ENCODE measurements at regions not wholly inside any gene's neighbourhood (a gene's known extent, or its start where the extent isn't known, plus 50 kb on each side); places are given as distances from the start of the nearest gene placed in this dataset.
"Not testable (repeated sequence)": the region's sequence is repeated elsewhere in the genome, so short reads cannot be mapped to it uniquely, and the experiment has no call there.

DNA sequence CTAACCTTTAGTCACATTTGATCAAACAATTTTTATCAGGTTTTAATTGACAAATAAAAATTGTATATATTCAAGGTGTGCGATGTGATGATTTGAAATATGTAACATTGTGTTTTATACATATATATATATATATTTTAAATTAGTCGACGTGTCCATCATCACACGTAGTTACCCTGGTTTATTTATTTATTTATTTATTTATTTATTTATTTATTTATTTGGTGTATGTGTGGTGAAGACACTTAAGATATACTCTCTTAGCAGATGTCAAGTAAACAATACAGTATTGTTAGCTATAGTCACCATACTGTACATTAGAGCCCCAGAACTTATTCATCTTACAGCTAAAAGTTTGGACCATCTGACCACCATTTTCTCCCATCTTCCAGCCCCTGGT, 224.9 kb upstream of the HHIP start:
- ChIA-PET CTCF (no interaction called here), POLR2A (ENCODE audit: low non-redundant PET) (no interaction called here)
- no peaks in the 10 kb centered on the region for H3K36me3 ChIP-seq (ENCODE audit: insufficient read depth, low read length, poor library complexity, severe bottlenecking)
- no peak overlapping the region for H3K27ac ChIP-seq (ENCODE audit: low read depth, low read length, poor library complexity, severe bottlenecking)
- H3K9me3 ChIP-seq (ENCODE audit: low read depth, low read length, poor library complexity, severe bottlenecking), result no peaks in the 10 kb centered on the region
- no peaks in the 10 kb centered on the region for H3K27me3 ChIP-seq (replicated peaks; ENCODE audit: insufficient read depth, low read depth, low read length, poor library complexity)
- intact Hi-C loops (cut with micrococcal nuclease; ENCODE audit: unreplicated experiment), result no loop called here
- DNase-seq (ENCODE audit: low spot score), result no peak
- TF ChIP-seq, protein P1, sequence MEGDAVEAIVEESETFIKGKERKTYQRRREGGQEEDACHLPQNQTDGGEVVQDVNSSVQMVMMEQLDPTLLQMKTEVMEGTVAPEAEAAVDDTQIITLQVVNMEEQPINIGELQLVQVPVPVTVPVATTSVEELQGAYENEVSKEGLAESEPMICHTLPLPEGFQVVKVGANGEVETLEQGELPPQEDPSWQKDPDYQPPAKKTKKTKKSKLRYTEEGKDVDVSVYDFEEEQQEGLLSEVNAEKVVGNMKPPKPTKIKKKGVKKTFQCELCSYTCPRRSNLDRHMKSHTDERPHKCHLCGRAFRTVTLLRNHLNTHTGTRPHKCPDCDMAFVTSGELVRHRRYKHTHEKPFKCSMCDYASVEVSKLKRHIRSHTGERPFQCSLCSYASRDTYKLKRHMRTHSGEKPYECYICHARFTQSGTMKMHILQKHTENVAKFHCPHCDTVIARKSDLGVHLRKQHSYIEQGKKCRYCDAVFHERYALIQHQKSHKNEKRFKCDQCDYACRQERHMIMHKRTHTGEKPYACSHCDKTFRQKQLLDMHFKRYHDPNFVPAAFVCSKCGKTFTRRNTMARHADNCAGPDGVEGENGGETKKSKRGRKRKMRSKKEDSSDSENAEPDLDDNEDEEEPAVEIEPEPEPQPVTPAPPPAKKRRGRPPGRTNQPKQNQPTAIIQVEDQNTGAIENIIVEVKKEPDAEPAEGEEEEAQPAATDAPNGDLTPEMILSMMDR (conservative IDR thresholded peaks at IDR 0.05; ENCODE audit: low read depth, low read length), result no peak
- TF ChIP-seq EZH2 (IDR thresholded peaks at IDR 0.05; ENCODE audit: borderline replicate concordance, low read depth, low read length, poor library complexity, severe bottlenecking), result no peak
- BruUV-seq (replicated peaks), result no TSS peak
- no peak overlapping the region for H3K4me3 ChIP-seq (ENCODE audit: low read depth, low read length, poor library complexity, severe bottlenecking)
- no peaks in the 10 kb centered on the region for H3K4me1 ChIP-seq (ENCODE audit: insufficient read depth, low read length, poor library complexity, severe bottlenecking)

DNA sequence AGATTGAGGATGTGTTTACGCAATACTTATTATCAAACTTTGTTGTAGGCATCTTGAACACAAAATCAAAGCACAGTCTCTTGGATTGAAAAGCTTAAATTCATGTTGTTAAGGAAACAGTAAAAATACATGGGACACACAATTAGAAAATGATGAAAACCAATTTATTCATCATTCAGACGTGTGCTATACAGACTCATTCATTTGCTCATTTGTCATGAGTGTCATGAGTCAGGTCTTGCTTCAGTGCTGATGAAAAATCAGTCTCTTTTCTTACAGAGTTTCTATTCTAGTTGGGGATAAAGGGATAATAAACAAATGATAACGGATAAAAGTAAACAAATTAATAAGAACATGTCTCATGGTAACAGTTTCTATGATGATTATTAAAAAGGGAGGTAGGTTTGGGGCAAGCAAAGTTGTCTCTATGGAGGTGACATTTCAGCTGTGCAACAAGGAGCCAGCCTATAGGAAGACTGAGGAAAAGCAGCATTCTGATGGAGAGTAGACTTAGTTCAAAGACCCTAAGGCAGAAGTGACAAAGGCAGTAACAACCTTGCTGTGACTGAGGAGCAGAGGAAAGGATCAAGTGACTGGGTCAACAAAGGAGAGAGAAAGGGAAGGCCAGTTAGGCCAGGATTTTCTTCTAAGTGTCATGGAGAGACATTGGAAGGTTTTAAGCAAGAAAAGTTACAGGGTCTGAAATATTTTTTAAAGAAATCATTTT, 224.0 kb upstream of the HHIP start:
- no peak for DNase-seq (ENCODE audit: low spot score)
- Histone ChIP-seq H3K4me3 (ENCODE audit: low read depth, low read length, poor library complexity, severe bottlenecking) (no peak overlapping the region), H3K27me3 (replicated peaks; ENCODE audit: insufficient read depth, low read depth, low read length, poor library complexity) (no peaks in the 10 kb centered on the region), H3K27ac (ENCODE audit: low read depth, low read length, poor library complexity, severe bottlenecking) (no peak overlapping the region), H3K36me3 (ENCODE audit: insufficient read depth, low read length, poor library complexity, severe bottlenecking) (no peaks in the 10 kb centered on the region), H3K4me1 (ENCODE audit: insufficient read depth, low read length, poor library complexity, severe bottlenecking) (no peaks in the 10 kb centered on the region), H3K9me3 (ENCODE audit: low read depth, low read length, poor library complexity, severe bottlenecking) (no peaks in the 10 kb centered on the region)
- no TSS peak for BruUV-seq (replicated peaks)
- TF ChIP-seq, protein P1 (conservative IDR thresholded peaks at IDR 0.05; ENCODE audit: low read depth, low read length), result no peak
- TF ChIP-seq EZH2 (IDR thresholded peaks at IDR 0.05; ENCODE audit: borderline replicate concordance, low read depth, low read length, poor library complexity, severe bottlenecking), result no peak
- ChIA-PET CTCF (no interaction called here), POLR2A (ENCODE audit: low non-redundant PET) (no interaction called here)
- intact Hi-C loops (cut with micrococcal nuclease; ENCODE audit: unreplicated experiment), result no loop called here

DNA sequence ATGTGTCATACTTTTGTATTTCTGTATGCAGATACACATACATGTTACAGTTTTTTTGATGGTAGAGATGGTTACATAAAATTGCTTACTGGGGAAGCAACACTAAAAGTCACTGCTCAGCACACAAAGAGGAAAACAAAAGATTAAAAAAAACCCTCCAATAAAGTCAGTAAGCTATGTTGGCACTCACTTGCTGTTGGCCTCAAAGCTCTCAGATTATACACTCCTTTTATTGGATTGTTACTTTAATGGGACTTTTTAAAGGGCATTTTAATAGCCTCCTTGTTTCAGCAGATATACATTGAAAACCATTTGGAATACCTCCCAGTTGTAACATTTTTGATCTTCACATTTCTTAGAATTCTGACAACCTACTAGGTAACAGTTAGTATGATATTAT, 222.0 kb upstream of the HHIP start:
- intact Hi-C loops (cut with micrococcal nuclease; ENCODE audit: unreplicated experiment), result no loop called here

DNA sequence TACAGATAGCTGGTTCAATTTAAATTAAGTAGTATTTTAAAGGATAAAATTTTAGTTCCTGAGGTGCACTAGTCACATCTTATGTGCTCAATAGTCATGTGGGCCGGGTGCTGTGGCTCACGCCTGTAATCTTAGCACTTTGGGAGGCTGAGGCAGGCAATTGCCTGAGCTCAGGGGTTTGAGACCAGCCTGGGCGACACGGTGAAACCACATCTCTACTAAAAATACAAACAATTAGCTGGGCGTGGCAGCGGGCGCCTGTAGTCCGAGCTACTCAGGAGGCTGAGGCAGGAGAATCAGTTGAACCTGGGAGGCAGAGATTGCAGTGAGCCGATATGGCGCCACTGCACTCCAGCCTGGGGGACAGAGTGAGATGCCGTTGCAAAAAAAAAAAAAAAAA, 219.9 kb upstream of the HHIP start:
- BruUV-seq (replicated peaks); H3K27me3 ChIP-seq (replicated peaks; ENCODE audit: insufficient read depth, low read depth, low read length, poor library complexity); H3K4me3 ChIP-seq (ENCODE audit: low read depth, low read length, poor library complexity, severe bottlenecking); H3K4me1 ChIP-seq (ENCODE audit: insufficient read depth, low read length, poor library complexity, severe bottlenecking); H3K9me3 ChIP-seq (ENCODE audit: low read depth, low read length, poor library complexity, severe bottlenecking); DNase-seq (ENCODE audit: low spot score); H3K36me3 ChIP-seq (ENCODE audit: insufficient read depth, low read length, poor library complexity, severe bottlenecking); CTCF ChIA-PET; POLR2A ChIA-PET (ENCODE audit: low non-redundant PET); H3K27ac ChIP-seq (ENCODE audit: low read depth, low read length, poor library complexity, severe bottlenecking); intact Hi-C loops (cut with micrococcal nuclease; ENCODE audit: unreplicated experiment): not testable (repeated sequence)

More for the DNA sequence above, 222.0 kb upstream of the HHIP start:
- BruUV-seq (replicated peaks), result no TSS peak
- TF ChIP-seq, protein P1 (conservative IDR thresholded peaks at IDR 0.05; ENCODE audit: low read depth, low read length), result no peak
- TF ChIP-seq EZH2 (IDR thresholded peaks at IDR 0.05; ENCODE audit: borderline replicate concordance, low read depth, low read length, poor library complexity, severe bottlenecking), result no peak
- DNase-seq (ENCODE audit: low spot score), result no peak
- POLR2A ChIA-PET (ENCODE audit: low non-redundant PET), result no interaction called here
- no peaks in the 10 kb centered on the region for H3K9me3 ChIP-seq (ENCODE audit: low read depth, low read length, poor library complexity, severe bottlenecking)
- H3K4me1 ChIP-seq (ENCODE audit: insufficient read depth, low read length, poor library complexity, severe bottlenecking), result no peaks in the 10 kb centered on the region
- H3K27ac ChIP-seq (ENCODE audit: low read depth, low read length, poor library complexity, severe bottlenecking), result no peak overlapping the region
- H3K27me3 ChIP-seq (replicated peaks; ENCODE audit: insufficient read depth, low read depth, low read length, poor library complexity), result no peaks in the 10 kb centered on the region
- H3K4me3 ChIP-seq (ENCODE audit: low read depth, low read length, poor library complexity, severe bottlenecking), result no peak overlapping the region
- CTCF ChIA-PET, result no interaction called here
- H3K36me3 ChIP-seq (ENCODE audit: insufficient read depth, low read length, poor library complexity, severe bottlenecking), result no peaks in the 10 kb centered on the region
